Fibroblast of lung (primary cell): ENCODE measurements at regions not wholly inside any gene's neighbourhood (a gene's known extent, or its start where the extent isn't known, plus 50 kb on each side); places are given as distances from the start of the nearest gene placed in this dataset.
A peak's percentile ranks its signal among the peaks of the same experiment; 100 is the strongest.

ENCODE experiments used
- DNase-seq, 2 donors: peaks; one replicate each; pipeline versions ENCODE4 v3.0.0 to v3.0.0-alpha.2; 2010; ENCODE audit warnings: low read depth in 2 of 2
- H2AFZ ChIP-seq: 2 replicates; pipeline ENCODE4 v1.5.1; 2012; ENCODE audit warnings: low read length, control low read depth, inconsistent platforms
- H3K27ac ChIP-seq: 2 replicates; pipeline ENCODE4 v1.5.1; 2011; ENCODE audit warnings: low read length, control low read depth; ENCODE audit not compliant: insufficient read depth
- H3K27me3 ChIP-seq: 2 replicates; pipeline ENCODE4 v1.5.1; 2011; ENCODE audit warnings: mild to moderate bottlenecking, low read length; ENCODE audit not compliant: control insufficient read depth, insufficient read depth
- H3K36me3 ChIP-seq: 2 replicates; pipeline ENCODE4 v1.5.1; 2011; ENCODE audit warnings: low read length; ENCODE audit not compliant: control insufficient read depth, insufficient read depth
- H3K4me1 ChIP-seq: 2 replicates; pipeline ENCODE4 v1.5.1; 2011; ENCODE audit warnings: low read length; ENCODE audit not compliant: control insufficient read depth, insufficient read depth; ENCODE audit errors: extremely low read depth
- H3K4me2 ChIP-seq: 2 replicates; pipeline ENCODE4 v1.5.1; 2011; ENCODE audit warnings: low read length, control low read depth; ENCODE audit not compliant: insufficient read depth; ENCODE audit errors: extremely low read depth
- H3K4me3 ChIP-seq, 4 experiments: fragments of 200-600 bp in 1 of 4; sonication (generic) in 1 of 4; replicated peaks in 1 of 4; 2 replicates each; pipeline ENCODE4 v1.5.1; 2011 to 2016; ENCODE audit warnings: low read length in 4 of 4, low read depth in 3 of 4, mild to moderate bottlenecking in 3 of 4, control low read depth in 2 of 4, inconsistent platforms in 1 of 4, mixed read lengths in 1 of 4; ENCODE audit not compliant: insufficient read depth in 1 of 4; ENCODE audit errors: control extremely low read depth in 1 of 4
- H3K79me2 ChIP-seq: 2 replicates; pipeline ENCODE4 v1.5.1; 2012; ENCODE audit warnings: mild to moderate bottlenecking, low read length, inconsistent platforms; ENCODE audit not compliant: control insufficient read depth, insufficient read depth
- H3K9ac ChIP-seq: 2 replicates; pipeline ENCODE4 v1.5.1; 2011; ENCODE audit warnings: mild to moderate bottlenecking, low read length, control low read depth; ENCODE audit not compliant: insufficient read depth
- H3K9me3 ChIP-seq: 2 replicates; pipeline ENCODE4 v1.5.1; 2012; ENCODE audit warnings: low read depth, low read length; ENCODE audit not compliant: control insufficient read depth, insufficient read depth
- H4K20me1 ChIP-seq: 2 replicates; pipeline ENCODE4 v1.5.1; 2011; ENCODE audit warnings: low read length; ENCODE audit not compliant: control insufficient read depth, insufficient read depth; ENCODE audit errors: extremely low read depth
- CTCF ChIP-seq, 2 donors: IDR thresholded peaks in 1 of 2; conservative IDR thresholded peaks in 1 of 2; 1 replicate in 1 of 2; 2 replicates in 1 of 2; pipeline ENCODE4 v1.5.1; 2011 to 2012; ENCODE audit warnings: low read length in 2 of 2, control low read depth in 1 of 2, inconsistent platforms in 1 of 2, low read depth in 1 of 2, mild to moderate bottlenecking in 1 of 2
- EZH2 ChIP-seq: IDR thresholded peaks from 2 replicates; pipeline ENCODE4 v1.5.1; 2012; ENCODE audit warnings: low read length, control low read depth, mild to moderate bottlenecking; ENCODE audit errors: missing control alignments

- peak in 1 of 2 donors; percentile 82 for DNase-seq
- H3K4me2 ChIP-seq: no peak overlapping the region
- TF ChIP-seq EZH2 (no peak), CTCF (conservative IDR thresholded peaks at IDR 0.05 in 1 of 2, IDR thresholded peaks at IDR 0.05 in 1 of 2; ENCODE audit: low read depth in 1 of 2, low read length in 2 of 2) (no peak)
Measured at GRCh38 chrX:140298960-140299825, 205.7 kb downstream of the SOX3 start.

GRCh38 chrX:140297273-140297672 is 207.6 kb downstream of the SOX3 start:
- Histone ChIP-seq H2AFZ (no peak overlapping the region), H3K27me3 (no peaks in the 10 kb centered on the region), H3K9me3 (no peaks in the 10 kb centered on the region), H3K9ac (no peak overlapping the region), H3K79me2 (no peaks in the 10 kb centered on the region), H3K27ac (no peak overlapping the region), H4K20me1 (no peaks in the 10 kb centered on the region), H3K4me3 (no peak overlapping the region), H3K4me1 (no peaks in the 10 kb centered on the region), H3K36me3 (no peaks in the 10 kb centered on the region), H3K4me2 (no peak overlapping the region)
- DNase-seq: peak in 1 of 2 donors; percentile 39
- TF ChIP-seq CTCF (conservative IDR thresholded peaks at IDR 0.05 in 1 of 2, IDR thresholded peaks at IDR 0.05 in 1 of 2; ENCODE audit: low read depth in 1 of 2, low read length in 2 of 2) (no peak), EZH2 (no peak)

More at GRCh38 chrX:140298960-140299825, 205.7 kb downstream of the SOX3 start:
- Histone ChIP-seq H4K20me1 (no peaks in the 10 kb centered on the region), H3K27ac (no peak overlapping the region), H3K36me3 (no peaks in the 10 kb centered on the region), H3K79me2 (no peaks in the 10 kb centered on the region), H3K9me3 (no peaks in the 10 kb centered on the region), H3K4me1 (no peaks in the 10 kb centered on the region), H3K4me3 (no peak overlapping the region), H3K9ac (no peak overlapping the region), H3K27me3 (no peaks in the 10 kb centered on the region), H2AFZ (no peak overlapping the region)

- Histone ChIP-seq H3K79me2 (no peaks in the 10 kb centered on the region), H3K9me3 (no peaks in the 10 kb centered on the region), H3K4me1 (no peaks in the 10 kb centered on the region), H3K9ac (no peak overlapping the region), H3K27me3 (no peaks in the 10 kb centered on the region), H3K36me3 (no peaks in the 10 kb centered on the region), H4K20me1 (no peaks in the 10 kb centered on the region), H2AFZ (no peak overlapping the region), H3K4me2 (no peak overlapping the region), H3K4me3 (no peak overlapping the region), H3K27ac (no peak overlapping the region)
- no peak for DNase-seq
- no peak for TF ChIP-seq CTCF (conservative IDR thresholded peaks at IDR 0.05 in 1 of 2, IDR thresholded peaks at IDR 0.05 in 1 of 2; ENCODE audit: low read depth in 1 of 2, low read length in 2 of 2)
- no peak for TF ChIP-seq EZH2
Measured at GRCh38 chrX:140292961-140293360, 211.9 kb downstream of the SOX3 start.
